Smooth muscle cell (in vitro differentiated cells): ENCODE measurements at regions not wholly inside any gene's neighbourhood (a gene's known extent, or its start where the extent isn't known, plus 50 kb on each side); places are given as distances from the start of the nearest gene placed in this dataset.

ENCODE experiments used
- DNase-seq: peaks from one replicate; lab custom pipeline; 2025; ENCODE audit not compliant: unreplicated experiment; lab: John Stamatoyannopoulos, UW
- H2AFZ ChIP-seq: fragments of 200-600 bp; sonication (generic); 2 replicates; pipeline ENCODE4 v1.6.0; 2016; ENCODE audit warnings: antibody characterized with exemption, low read depth, mild to moderate bottlenecking
- H3F3A ChIP-seq: fragments of 200-600 bp; sonication (generic); 2 replicates; pipeline ENCODE4 v1.6.0; 2017; ENCODE audit warnings: antibody characterized with exemption, low read depth
- H3K27ac ChIP-seq: fragments of 200-600 bp; sonication (generic); 2 replicates; pipeline ENCODE4 v1.5.1; 2016; ENCODE audit warnings: low read depth, mild to moderate bottlenecking
- H3K27me3 ChIP-seq: fragments of 200-600 bp; sonication (generic); 2 replicates; pipeline ENCODE4 v1.6.1; 2016; ENCODE audit warnings: low read depth, mild to moderate bottlenecking
- H3K36me3 ChIP-seq: fragments of 200-600 bp; sonication (generic); 2 replicates; pipeline ENCODE4 v1.5.1; 2016; ENCODE audit warnings: low read depth
- H3K4me1 ChIP-seq: fragments of 200-600 bp; sonication (generic); 2 replicates; pipeline ENCODE4 v1.5.1; 2016; ENCODE audit warnings: low read depth
- H3K4me2 ChIP-seq: fragments of 200-600 bp; sonication (generic); 2 replicates; pipeline ENCODE4 v1.6.0; 2016; ENCODE audit warnings: mild to moderate bottlenecking
- H3K4me3 ChIP-seq: fragments of 200-600 bp; sonication (generic); 2 replicates; pipeline ENCODE4 v1.5.1; 2016; ENCODE audit warnings: mild to moderate bottlenecking
- H3K79me2 ChIP-seq: fragments of 200-600 bp; sonication (generic); 2 replicates; pipeline ENCODE4 v1.6.0; 2016; ENCODE audit warnings: low read depth, mild to moderate bottlenecking
- H3K9ac ChIP-seq: fragments of 200-600 bp; sonication (generic); 2 replicates; pipeline ENCODE4 v1.6.0; 2016; ENCODE audit warnings: low read depth
- H3K9me3 ChIP-seq: fragments of 200-600 bp; sonication (generic); replicated peaks from 2 replicates; pipeline ENCODE4 v1.5.1; 2016; ENCODE audit warnings: low read depth
- H4K20me1 ChIP-seq: fragments of 200-600 bp; sonication (generic); 2 replicates; pipeline ENCODE4 v1.6.0; 2016; ENCODE audit warnings: low read depth
- WGBS: methylation state at CpG from one replicate; pipeline ENCODE4 v1.1.7; 2016; ENCODE audit warnings: low lambda C conversion rate; 5-methylcytosine and 5-hydroxymethylcytosine counted together
- TF ChIP-seq, protein P1 (sequence below): fragments of 200-600 bp; sonication (generic); IDR thresholded peaks from 2 replicates; pipeline ENCODE4 v1.5.1; 2017; ENCODE audit warnings: borderline replicate concordance, mild to moderate bottlenecking, antibody characterized with exemption; ENCODE audit not compliant: insufficient read depth, poor library complexity, severe bottlenecking

GRCh38 chr13:84774111-84774510, 891.8 kb upstream of the SLITRK1 start:
- H3K36me3 ChIP-seq: no peaks in the 10 kb centered on the region
- WGBS: 65% methylated on average over 2 of the region's 2 CpGs
- TF ChIP-seq, protein P1, sequence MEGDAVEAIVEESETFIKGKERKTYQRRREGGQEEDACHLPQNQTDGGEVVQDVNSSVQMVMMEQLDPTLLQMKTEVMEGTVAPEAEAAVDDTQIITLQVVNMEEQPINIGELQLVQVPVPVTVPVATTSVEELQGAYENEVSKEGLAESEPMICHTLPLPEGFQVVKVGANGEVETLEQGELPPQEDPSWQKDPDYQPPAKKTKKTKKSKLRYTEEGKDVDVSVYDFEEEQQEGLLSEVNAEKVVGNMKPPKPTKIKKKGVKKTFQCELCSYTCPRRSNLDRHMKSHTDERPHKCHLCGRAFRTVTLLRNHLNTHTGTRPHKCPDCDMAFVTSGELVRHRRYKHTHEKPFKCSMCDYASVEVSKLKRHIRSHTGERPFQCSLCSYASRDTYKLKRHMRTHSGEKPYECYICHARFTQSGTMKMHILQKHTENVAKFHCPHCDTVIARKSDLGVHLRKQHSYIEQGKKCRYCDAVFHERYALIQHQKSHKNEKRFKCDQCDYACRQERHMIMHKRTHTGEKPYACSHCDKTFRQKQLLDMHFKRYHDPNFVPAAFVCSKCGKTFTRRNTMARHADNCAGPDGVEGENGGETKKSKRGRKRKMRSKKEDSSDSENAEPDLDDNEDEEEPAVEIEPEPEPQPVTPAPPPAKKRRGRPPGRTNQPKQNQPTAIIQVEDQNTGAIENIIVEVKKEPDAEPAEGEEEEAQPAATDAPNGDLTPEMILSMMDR: no peak
- H3K4me1 ChIP-seq: no peaks in the 10 kb centered on the region
- no peaks in the 10 kb centered on the region for H3F3A ChIP-seq
- H4K20me1 ChIP-seq: no peaks in the 10 kb centered on the region
- no peaks in the 10 kb centered on the region for H3K27me3 ChIP-seq
- H3K27ac ChIP-seq: no peak overlapping the region
- H3K4me2 ChIP-seq: no peak overlapping the region
- no peak for DNase-seq
- no peak overlapping the region for H3K9ac ChIP-seq
- H3K79me2 ChIP-seq: no peaks in the 10 kb centered on the region
- no peak overlapping the region for H3K4me3 ChIP-seq
- H3K9me3 ChIP-seq: no peaks in the 10 kb centered on the region
- no peak overlapping the region for H2AFZ ChIP-seq

GRCh38 chr13:84760956-84761355, 878.7 kb upstream of the SLITRK1 start:
- H3F3A ChIP-seq: no peaks in the 10 kb centered on the region
- WGBS: 86% methylated on average over 1 of the region's 1 CpG

GRCh38 chr13:84749126-84749525, 866.9 kb upstream of the SLITRK1 start:
- no peaks in the 10 kb centered on the region for H3K4me1 ChIP-seq
- H3K9me3 ChIP-seq: no peaks in the 10 kb centered on the region
- no peak overlapping the region for H3K4me2 ChIP-seq
- H3F3A ChIP-seq: no peaks in the 10 kb centered on the region
- H3K27me3 ChIP-seq: no peaks in the 10 kb centered on the region
- TF ChIP-seq, protein P1: no peak
- no peak overlapping the region for H3K4me3 ChIP-seq
- no peak overlapping the region for H2AFZ ChIP-seq
- H4K20me1 ChIP-seq: no peaks in the 10 kb centered on the region
- no peaks in the 10 kb centered on the region for H3K79me2 ChIP-seq
- no peaks in the 10 kb centered on the region for H3K36me3 ChIP-seq
- 51% methylated on average over 1 of the region's 1 CpG for WGBS
- no peak for DNase-seq
- no peak overlapping the region for H3K27ac ChIP-seq
- no peak overlapping the region for H3K9ac ChIP-seq

More at GRCh38 chr13:84760956-84761355, 878.7 kb upstream of the SLITRK1 start:
- Histone ChIP-seq H3K79me2 (no peaks in the 10 kb centered on the region), H3K4me1 (no peaks in the 10 kb centered on the region), H3K9ac (no peak overlapping the region), H4K20me1 (no peaks in the 10 kb centered on the region), H3K9me3 (no peaks in the 10 kb centered on the region), H3K4me3 (no peak overlapping the region), H3K27ac (no peak overlapping the region), H3K27me3 (no peaks in the 10 kb centered on the region), H2AFZ (no peak overlapping the region), H3K36me3 (no peaks in the 10 kb centered on the region), H3K4me2 (no peak overlapping the region)
- no peak for DNase-seq
- TF ChIP-seq, protein P1: no peak

DNA sequence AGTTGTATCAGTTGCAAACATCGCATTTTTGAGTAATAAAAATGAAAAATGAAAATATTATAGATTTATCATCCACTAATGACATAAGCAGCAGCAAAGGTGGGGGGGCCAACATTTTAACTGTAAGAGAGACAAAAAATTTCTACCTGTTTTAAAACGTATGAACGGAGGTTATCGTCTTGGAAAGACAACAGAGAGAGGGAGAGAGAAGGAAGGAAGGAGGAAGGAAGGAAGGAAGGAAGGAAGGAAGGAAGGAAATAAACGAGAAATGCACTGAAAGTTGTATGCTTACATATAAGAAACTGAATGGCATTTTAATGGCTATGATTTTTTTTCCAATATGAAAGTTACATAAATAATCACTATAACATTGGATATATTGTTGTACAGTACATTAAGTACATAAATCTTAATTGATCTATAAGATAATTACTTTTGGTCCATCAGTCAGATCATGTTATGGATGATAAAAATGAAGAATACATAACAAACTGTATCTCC, 862.8 kb upstream of the SLITRK1 start:
- no peak overlapping the region for H2AFZ ChIP-seq
- no peaks in the 10 kb centered on the region for H3K36me3 ChIP-seq
- no peak overlapping the region for H3K4me3 ChIP-seq
- H3K79me2 ChIP-seq: no peaks in the 10 kb centered on the region
- no peak overlapping the region for H3K27ac ChIP-seq
- H3K4me1 ChIP-seq: no peaks in the 10 kb centered on the region
- no peaks in the 10 kb centered on the region for H4K20me1 ChIP-seq
- H3K9ac ChIP-seq: no peak overlapping the region
- H3K27me3 ChIP-seq: peaks cover 4% of the 10 kb centered on the region
- WGBS: 90% methylated on average over 5 of the region's 5 CpGs
- H3K9me3 ChIP-seq: no peaks in the 10 kb centered on the region
- no peak overlapping the region for H3K4me2 ChIP-seq
- DNase-seq: no peak
- no peaks in the 10 kb centered on the region for H3F3A ChIP-seq
- TF ChIP-seq, protein P1: no peak
